Activated T-cell treated with anti-CD3 and anti-CD28 coated beads, Interleukin-2, amount 50 U/mL, for 48 hours (primary cell): ENCODE measurements at regions not wholly inside any gene's neighbourhood (a gene's known extent, or its start where the extent isn't known, plus 50 kb on each side); places are given as distances from the start of the nearest gene placed in this dataset.
"Not testable (repeated sequence)": the region's sequence is repeated elsewhere in the genome, so short reads cannot be mapped to it uniquely, and the experiment has no call there.

Experiments used
- DNase-seq, 2 experiments: peaks; one replicate each; pipeline ENCODE4 v3.0.0-alpha.2; 2020

DNA sequence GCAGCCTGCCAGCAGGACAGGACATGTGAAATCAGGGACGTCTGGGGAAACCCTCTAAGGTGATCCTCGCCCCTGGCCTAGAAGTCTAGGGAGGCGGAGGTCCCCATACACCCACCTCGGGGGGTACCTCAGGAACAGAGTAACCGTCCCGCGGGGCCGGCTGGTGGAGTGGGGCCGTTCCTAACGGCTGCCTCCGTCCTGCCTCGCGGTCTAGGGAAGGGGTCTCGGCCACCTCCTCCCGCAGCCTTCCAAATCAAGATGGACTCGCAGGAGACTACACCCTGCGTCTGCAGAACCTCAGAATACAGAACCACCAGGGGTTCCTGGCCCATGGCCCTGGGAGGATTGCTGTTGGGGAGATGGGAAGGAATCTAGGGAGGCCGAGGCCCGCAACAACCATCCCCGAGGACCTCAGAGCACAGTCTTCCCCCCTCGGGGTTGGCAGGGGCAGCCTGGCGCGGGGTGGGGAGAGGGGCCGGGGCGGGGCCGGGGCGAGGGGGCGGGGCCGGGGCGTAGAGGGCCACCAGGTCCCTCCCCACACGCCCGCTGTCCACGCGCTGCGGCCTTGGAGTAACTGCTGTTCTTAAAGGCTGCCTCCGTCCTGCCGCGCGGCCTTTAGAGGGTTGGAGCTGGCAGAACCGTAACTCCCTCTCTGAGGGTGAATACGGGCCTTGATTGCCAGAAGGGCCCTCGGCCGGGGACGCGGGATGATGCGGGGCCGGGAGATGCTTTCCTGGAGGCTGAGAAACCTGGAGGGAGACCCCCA is 89.0 kb upstream of the MLN start:
- no peak for DNase-seq

GRCh38 chr6:33888664-33889200 is 84.9 kb upstream of the MLN start:
- no peak for DNase-seq

DNA sequence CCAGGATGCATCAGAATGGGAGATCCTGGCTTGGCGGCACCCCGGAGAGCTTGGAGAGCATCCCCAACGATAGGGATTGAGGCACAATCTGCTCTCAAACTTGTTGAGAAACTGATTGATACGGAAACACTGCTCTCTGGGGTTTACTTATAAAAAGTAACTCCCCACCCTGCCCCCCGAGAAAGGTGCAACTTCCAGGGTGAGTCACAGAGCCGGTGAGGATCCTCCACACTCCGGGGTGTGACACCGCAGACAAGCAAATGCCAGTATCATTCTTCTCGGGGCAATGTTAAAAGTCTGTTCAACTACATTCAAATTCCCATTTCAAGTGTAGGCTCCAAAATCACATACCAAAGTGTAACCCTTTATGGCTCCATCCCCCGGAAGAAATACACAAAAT is 84.4 kb upstream of the MLN start:
- DNase-seq, result no peak

DNA sequence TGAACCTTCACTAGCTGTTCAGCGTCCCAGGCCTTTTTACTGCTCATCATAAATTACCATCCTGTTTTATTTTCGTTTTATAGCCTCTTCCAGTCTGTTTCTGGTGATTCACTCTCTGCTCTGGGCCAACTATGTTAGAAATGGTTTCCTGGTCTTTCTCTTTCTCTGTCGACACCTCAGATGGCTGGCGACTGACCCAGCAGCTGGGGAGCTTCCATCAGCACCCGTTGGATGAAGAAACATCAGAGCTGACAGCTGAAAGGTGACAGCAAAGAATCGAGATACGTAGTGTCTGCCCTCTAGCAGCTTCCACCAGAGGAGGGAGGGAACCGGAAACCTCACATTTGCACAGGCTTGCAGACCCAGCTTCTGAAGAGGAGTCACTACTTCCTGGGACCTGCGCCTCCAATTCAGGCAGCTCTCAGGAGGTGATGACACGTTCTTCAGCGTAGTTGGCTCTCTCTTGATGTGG is 82.9 kb upstream of the MLN start:
- DNase-seq, result no peak

DNA sequence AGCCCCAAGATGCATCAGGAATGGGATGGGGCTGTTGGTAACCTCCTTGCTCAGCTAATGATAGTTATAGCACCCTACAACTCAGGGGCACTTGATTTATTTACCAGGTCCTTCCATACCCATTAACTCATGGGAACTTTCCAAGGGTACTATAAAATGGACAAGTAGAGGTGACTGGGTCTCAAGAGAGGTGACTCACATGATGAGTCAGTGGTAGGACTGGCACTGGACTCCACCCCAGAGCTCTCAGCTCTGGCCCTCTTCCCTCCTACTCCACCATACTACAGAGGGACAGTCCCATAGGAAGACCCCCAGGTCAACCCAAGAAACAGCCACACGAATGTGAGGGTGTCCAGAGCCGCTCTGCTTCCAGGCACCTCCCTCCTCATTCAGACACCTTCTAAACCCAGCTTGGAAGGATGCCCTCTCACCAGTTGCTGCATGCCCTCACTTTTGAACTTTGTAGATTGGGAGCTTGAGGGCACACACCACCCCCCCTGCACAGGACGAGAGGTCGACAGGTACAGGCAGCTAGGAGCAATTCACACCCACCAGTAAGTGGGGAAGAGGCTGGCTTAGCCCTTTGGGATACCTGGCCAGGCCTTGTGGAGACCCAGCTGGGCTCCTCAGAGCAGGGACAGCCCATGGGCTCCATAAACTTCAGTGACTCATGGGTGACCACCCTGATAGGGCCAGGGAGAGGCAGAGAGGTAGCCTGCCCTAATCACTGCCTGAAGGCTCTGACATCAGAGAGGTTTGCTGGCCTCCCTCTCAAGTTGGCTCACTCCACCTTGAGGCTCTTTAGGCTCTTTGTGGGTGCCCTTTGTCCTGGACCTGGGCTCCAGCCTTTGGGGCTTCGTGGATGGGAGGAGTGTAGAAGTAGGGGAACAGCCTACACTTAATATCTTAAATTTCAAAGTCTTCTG is 81.6 kb upstream of the MLN start:
- no peak for DNase-seq

DNA sequence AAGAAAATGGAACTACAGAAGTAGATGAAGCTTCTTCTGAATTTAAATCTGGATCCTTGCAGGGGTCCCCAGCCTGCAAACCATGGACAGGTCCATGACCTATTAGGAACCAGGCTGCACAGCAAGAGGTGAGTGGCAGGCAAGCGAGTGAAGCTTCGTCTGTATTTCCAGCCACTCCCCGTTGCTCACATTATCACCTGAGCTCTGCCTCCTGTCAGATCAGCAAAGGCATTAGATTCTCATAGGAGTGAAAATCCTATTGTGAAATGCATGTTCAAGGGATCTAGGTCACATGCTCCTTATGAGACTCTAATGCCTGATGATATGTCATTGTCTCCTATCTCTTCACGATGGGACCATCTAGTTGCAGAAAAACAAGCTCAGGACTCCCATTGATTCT is 79.8 kb upstream of the MLN start:
- DNase-seq, result not testable (repeated sequence)

- DNase-seq, result no peak
Measured at GRCh38 chr6:33882154-33882553, 78.4 kb upstream of the MLN start.

GRCh38 chr6:33880766-33881165 is 77.0 kb upstream of the MLN start:
- DNase-seq, result no peak

DNA sequence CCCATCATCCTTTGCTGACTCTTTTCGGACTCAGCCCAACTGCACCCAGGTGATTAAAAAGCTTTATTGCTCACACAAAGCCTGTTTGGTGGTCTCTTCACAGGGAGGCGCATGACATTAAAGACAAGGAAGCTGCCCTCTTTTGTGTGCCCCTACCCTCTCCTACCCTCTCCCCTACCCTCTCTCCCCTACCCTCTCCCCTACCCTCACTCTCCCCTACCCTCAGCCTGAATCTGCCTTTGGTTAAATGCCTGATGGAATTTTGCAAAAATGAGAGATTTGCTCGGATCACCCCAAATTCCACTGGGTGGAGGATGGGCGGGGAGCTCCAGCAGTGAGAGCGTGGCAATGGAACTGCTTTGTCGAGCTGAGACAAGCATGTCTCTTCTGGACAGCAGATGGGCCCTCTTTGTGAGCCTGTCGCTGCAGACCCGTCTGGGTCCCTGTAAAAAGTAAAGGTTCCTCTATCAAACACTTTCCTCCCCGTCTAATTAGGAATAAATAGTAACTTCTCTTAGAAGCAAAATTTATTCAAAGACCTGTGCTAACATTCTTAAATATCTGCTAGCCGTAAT is 76.4 kb upstream of the MLN start:
- DNase-seq, result no peak

DNA sequence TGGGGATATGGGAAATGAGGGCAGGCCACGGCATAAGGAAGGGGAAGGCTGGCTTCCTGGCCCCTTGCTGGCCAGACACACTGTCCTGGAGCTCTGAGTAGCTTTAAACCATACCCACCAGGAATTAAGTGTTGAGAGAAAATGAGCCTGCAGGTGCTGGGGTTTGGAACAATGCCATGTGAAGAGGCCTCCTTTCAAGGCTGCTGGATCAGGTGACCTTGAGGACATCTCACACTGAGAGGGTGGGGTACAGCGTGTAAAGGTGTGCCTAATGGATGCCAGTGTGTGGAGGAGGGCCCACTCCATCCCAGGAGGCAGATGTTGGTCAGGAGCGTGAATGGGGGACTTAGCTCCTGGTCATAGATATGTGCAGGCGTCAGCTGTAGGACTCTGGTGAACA is 74.8 kb upstream of the MLN start:
- DNase-seq, result no peak

DNA sequence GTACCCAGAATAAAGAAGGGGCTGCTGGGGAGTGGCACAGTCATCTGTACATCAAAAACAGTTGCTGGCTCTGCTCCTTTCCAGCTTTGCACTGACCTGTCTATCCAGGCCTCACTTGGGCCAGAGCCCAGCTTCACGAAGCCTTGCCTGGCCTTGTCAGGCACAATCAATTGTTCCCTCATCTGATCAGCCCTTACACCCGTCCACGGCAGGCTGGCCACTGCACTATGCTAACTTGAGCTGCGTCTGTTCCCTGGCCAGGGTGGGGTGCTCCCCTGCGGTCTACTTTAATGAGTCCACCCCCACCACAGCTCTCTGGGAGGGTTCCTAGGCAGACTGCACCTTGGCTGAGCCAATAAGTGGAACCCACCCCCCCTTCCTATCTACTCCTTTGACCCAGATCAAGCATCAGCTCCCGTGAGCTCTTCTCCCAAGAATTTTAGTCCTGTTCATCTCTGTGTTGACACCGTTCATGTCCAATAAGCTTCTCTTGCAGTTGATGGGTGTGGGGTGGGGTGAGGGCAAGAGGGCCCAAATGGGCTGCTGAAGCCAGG is 74.3 kb upstream of the MLN start:
- no peak for DNase-seq

DNA sequence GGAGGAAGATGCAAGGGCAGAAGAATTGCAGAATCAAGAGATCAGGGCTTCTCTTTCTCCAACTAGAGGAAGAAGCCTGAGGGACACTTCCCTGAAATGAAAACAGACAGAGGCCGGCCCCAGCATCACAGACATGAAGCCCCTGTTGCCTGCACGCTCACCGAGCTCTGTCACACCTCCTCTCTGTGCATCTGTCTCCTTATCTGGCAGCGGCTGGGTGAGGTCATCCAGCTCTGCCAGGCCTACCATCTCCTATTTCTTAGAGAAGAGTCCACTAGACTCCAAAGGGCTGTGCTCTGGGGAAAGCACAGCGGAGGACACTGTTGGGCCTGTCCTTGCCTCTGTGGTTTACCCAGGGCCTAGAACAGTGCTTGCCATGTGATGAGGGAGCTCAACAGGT is 71.9 kb upstream of the MLN start:
- DNase-seq, result no peak

DNA sequence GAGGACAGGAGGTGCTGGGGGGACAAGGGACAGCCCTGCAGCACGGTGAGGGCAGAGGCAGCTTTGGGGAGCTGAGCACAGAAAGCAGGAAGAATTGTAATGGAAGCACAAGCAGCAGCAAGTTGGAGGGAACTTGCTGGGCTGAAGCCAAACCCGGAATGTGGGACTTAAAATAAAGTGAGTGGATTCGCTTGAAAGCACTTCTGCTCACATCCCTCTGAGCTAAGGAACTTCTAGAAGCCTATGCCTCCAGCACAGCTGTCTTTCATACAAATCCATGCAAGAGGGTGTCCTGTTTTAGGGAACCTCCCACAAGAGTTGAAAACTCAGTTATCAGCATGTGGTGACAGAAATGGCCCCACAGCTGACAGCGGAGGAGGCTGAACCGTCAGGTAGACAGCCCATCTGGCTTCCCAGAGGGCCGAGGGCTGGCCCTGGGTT is 71.4 kb upstream of the MLN start:
- no peak for DNase-seq

GRCh38 chr6:33874136-33874760 is 70.4 kb upstream of the MLN start:
- no peak for DNase-seq

DNA sequence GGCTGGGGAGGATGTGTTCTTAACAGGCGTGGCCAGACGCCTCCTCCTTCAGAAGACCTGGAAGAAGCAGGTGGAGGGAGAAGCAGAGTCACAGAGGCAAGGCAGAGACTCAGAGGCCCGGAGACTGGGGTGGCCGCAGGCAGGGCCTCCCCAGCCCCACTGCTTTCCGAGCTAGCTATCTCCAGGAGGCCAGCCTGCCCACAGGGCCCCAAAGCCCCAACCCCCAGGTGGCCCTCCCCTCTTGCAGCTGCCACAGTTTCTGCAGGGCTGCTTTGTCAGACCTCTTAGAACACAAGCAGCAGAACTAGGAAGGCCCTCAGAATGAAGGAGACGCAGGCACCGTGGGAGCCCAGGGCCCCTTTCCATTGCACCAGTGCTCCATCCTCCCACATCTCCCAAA is 69.0 kb upstream of the MLN start:
- DNase-seq, result no peak

DNA sequence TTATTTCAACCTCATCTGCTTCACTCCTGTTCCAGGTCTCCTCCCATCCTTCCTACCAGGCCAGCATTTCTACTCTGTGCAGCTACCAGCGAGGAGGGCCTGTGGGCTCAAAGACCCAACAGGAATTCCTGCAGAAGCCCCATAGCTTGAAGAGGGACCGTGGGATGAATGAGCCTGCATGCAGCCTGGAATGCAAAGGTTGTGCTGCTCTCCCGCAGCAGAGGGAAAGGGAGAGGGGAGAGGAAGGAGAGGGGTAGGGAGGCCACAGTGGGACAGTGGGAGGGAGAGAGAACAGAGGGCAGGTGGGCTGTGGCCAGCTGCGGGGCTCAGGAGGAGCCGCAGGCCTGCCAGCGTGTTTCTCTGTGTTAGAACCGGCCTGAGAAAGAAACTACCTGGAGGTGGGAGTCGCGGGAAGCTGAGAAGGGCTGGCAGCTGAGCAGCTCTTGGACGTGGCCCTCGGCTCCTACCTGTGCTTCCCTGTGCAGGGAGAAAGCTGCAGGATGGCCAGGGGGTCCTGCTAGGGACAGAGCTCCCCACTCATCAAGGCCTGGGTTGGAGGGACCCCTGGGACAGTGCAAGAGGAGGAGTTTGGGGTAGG is 66.1 kb upstream of the MLN start:
- no peak for DNase-seq

DNA sequence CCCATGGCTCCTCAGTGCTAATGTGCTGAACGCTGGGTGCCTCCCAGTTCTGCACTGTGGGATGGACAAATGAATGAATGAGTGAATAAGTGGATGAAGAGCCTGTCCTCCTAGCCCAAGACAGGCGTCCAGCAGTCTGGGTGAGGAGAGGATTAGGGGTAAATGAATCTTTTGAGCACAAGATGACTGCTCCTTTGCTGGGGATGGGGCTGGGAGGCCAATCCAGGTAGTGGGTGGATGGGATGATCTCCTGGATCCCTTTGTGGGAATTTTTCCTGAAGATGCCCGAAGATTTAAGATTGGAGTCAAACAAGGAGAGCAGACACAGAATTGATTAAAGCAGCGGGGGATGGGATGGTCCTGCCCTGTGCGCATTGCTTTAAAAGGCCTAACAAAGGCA is 65.3 kb upstream of the MLN start:
- no peak for DNase-seq

DNA sequence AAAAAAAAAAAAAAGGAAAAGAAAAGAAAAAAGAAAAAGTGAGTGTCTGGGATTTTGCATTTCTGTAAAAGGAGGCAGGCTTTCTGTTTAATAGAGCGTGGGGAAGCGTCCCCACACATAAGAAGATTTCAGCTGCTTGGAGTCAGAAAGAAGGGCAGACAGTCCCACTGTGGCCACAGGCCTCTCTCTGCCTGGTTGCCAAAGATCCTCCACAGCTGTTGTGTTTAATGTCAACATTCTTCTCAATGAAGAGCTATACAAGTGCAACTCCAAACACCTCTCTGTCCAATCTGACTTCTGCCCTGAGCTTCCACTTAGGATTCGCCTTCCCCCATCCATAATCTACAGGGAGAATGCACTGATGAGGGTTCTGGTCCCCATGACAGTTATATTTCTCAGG is 64.3 kb upstream of the MLN start:
- DNase-seq, result no peak

GRCh38 chr6:33865478-33866077 is 61.8 kb upstream of the MLN start:
- DNase-seq, result no peak

- DNase-seq, result no peak
Measured at GRCh38 chr6:33863723-33864440, 60.1 kb upstream of the MLN start.

DNA sequence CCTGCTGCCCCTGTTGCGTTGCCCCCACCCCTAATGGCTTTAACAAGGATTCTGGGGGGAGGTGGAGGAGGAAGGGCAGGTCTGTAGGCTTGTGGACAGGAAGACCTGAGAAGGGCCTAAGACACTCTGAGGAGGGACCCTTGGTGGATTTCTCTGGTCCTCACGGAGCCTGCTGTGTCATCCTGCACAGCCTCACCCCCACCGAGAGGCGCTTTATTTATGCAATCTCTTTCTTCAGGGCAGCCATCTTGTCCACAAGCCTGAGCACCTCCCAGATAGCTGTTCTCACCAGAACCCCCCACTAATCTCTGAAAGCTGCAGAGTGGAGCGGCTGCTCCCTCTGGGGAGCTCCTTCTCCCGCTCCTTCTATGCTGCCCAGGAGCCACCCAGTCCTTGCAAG is 59.3 kb upstream of the MLN start:
- no peak for DNase-seq
